ENCODE measurements at regions not wholly inside any gene's neighbourhood (a gene's known extent, or its start where the extent isn't known, plus 50 kb on each side); places are given as distances from the start of the nearest gene placed in this dataset.

DNA sequence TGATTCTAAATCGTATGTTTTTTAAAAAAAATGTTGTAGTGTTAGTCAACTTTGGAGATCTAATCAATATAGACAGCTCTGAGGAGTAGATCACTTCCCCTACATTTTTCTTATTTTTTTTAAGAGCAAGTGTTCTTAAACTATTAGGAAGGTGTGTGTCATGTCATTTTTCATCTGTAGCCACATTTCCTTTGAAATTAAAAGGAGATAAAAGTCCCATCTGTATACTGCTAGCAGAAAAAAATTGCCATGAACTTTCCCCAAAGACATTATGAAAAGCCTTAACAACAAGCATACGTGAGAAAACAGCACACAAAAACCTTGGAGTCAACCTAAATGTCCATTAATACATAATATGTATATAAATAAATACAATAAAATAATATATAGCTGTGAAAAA, 286.6 kb downstream of the ETS1 start:
- Histone ChIP-seq H3K4me3 (no peak overlapping the region), H3K27ac (replicated peaks) (no peak overlapping the region), H3K4me1 (peaks cover 46% of the 10 kb centered on the region), H3K27me3 (ENCODE audit: low read depth) (no peaks in the 10 kb centered on the region), H3K36me3 (no peaks in the 10 kb centered on the region), H3K9me3 (replicated peaks) (no peaks in the 10 kb centered on the region)
- TF ChIP-seq, protein P1, sequence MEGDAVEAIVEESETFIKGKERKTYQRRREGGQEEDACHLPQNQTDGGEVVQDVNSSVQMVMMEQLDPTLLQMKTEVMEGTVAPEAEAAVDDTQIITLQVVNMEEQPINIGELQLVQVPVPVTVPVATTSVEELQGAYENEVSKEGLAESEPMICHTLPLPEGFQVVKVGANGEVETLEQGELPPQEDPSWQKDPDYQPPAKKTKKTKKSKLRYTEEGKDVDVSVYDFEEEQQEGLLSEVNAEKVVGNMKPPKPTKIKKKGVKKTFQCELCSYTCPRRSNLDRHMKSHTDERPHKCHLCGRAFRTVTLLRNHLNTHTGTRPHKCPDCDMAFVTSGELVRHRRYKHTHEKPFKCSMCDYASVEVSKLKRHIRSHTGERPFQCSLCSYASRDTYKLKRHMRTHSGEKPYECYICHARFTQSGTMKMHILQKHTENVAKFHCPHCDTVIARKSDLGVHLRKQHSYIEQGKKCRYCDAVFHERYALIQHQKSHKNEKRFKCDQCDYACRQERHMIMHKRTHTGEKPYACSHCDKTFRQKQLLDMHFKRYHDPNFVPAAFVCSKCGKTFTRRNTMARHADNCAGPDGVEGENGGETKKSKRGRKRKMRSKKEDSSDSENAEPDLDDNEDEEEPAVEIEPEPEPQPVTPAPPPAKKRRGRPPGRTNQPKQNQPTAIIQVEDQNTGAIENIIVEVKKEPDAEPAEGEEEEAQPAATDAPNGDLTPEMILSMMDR (IDR thresholded peaks at IDR 0.05; ENCODE audit: borderline replicate concordance) = no peak
- DNase-seq = no peak
- intact Hi-C loops (cut with micrococcal nuclease) = no loop called here

DNA sequence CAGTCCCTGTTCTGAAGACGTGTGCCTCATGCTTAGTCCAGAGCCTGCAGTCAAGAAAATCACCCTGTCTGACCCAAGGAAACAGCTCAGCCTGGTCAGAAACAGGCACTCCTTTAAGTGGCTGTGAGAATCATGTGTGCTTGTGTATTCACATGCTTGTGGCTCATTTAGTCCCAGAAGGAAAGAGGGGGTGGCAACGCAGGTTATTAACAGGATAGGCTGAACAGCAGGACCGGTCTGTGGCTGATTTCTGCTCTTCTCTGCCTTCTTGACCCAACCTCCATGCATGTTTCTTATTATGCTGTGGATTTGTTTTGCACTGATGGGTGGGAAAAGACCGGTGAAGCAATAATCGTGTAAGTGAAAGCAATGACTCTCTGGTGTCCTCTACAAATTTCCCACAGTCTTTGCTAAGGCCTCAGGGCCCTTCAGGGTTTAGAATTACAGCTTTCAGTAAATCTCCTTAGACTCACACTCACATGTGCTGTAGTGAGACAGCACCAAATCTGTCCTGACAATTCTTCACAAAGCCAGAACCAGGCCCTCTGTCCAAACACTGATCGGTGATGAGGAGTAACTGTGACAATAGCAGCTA, 288.1 kb downstream of the ETS1 start:
- H3K4me1 ChIP-seq = peaks cover 55% of the 10 kb centered on the region

DNA sequence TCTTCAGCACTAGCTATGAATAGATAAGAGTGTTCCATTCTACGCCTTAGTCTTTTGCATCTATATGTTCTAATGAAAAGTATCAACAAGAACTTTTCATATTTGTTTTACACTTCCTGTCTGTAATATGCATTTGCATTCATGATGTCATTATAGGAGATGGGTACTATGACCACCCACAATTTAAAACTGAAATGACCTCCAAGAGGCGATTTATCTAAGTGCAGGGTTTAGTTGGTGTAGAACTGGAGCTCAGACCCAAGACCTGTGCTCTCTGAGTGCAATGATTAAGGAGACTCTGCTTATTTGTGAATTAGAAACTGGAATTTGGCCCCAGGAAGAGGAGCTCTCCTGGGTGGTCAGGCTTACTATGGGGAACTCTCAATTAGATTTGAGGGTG, 289.1 kb downstream of the ETS1 start:
- Histone ChIP-seq H3K4me1 (peaks cover 62% of the 10 kb centered on the region), H3K27me3 (ENCODE audit: low read depth) (no peaks in the 10 kb centered on the region), H3K36me3 (no peaks in the 10 kb centered on the region), H3K4me3 (no peak overlapping the region), H3K9me3 (replicated peaks) (no peaks in the 10 kb centered on the region), H3K27ac (replicated peaks) (peak overlapping the region; percentile 79)
- intact Hi-C loops (cut with micrococcal nuclease) = loop anchor here (10.0 kb wide), 1 partner anchor 257 kb away; no protein-coding TSS in a partner anchor
- no peak for DNase-seq
- TF ChIP-seq, protein P1 (IDR thresholded peaks at IDR 0.05; ENCODE audit: borderline replicate concordance) = no peak

More for the DNA sequence above, 288.1 kb downstream of the ETS1 start:
- no peaks in the 10 kb centered on the region for H3K27me3 ChIP-seq (ENCODE audit: low read depth)
- H3K9me3 ChIP-seq (replicated peaks) = no peaks in the 10 kb centered on the region
- TF ChIP-seq, protein P1 (IDR thresholded peaks at IDR 0.05; ENCODE audit: borderline replicate concordance) = no peak
- H3K27ac ChIP-seq (replicated peaks) = peak overlapping the region; percentile 79
- H3K4me3 ChIP-seq = no peak overlapping the region
- H3K36me3 ChIP-seq = no peaks in the 10 kb centered on the region
- DNase-seq = no peak
- intact Hi-C loops (cut with micrococcal nuclease) = loop anchor here (10.0 kb wide), 1 partner anchor 256 kb away; no protein-coding TSS in a partner anchor

DNA sequence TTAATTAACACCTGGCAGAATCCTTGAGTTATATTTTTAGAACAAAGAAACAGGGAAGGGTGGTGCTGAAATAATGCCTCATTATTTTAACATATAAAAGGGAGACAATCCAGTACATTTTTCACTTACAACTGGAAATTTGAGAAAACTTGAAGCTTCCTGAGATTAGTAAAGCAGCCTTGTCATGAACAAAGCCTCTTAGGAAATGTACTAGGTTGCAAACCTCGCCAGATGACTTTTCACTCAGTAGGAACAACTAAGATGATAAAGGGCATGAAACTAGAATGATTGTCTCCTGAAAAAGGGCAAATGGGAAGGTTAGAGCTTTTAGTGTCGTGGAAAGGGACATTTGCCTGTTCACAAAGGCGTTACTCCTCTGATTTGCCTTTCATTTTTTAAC, 289.6 kb downstream of the ETS1 start:
- no peaks in the 10 kb centered on the region for H3K9me3 ChIP-seq (replicated peaks)
- H3K27ac ChIP-seq (replicated peaks) = peak overlapping the region; percentile 79
- no peak overlapping the region for H3K4me3 ChIP-seq
- no peaks in the 10 kb centered on the region for H3K27me3 ChIP-seq (ENCODE audit: low read depth)
- TF ChIP-seq, protein P1 (IDR thresholded peaks at IDR 0.05; ENCODE audit: borderline replicate concordance) = no peak
- no peak for DNase-seq
- no peaks in the 10 kb centered on the region for H3K36me3 ChIP-seq
- intact Hi-C loops (cut with micrococcal nuclease) = loop anchor here (10.0 kb wide), 1 partner anchor 257 kb away; no protein-coding TSS in a partner anchor
- peaks cover 62% of the 10 kb centered on the region for H3K4me1 ChIP-seq

DNA sequence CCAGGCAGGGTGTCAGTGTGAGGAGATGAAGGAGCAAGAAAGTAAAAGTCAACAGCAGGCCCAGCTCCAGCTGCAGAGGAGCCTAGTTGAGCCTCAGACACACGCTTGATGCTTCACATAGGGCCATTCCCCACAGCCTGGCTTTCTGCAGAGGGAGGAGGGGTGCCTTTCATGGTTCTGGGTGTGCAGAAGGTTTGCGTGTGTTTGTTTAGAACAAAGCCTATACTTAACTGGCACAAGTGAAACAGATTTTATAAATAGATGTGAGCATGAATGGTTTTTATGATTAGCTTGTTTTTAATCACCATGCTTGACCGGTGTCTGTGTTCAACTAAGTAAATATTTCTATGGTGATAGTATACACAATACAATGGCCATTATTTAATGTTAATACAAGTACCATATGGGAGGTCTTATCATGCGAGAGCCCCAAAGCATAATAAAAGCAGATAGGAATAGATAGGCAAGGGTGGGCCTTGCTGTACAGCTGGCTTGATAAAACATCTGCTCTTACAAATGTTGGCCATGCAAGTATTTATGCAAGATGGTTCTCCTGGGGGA, 290.2 kb downstream of the ETS1 start:
- no peak overlapping the region for H3K4me3 ChIP-seq
- no peaks in the 10 kb centered on the region for H3K9me3 ChIP-seq (replicated peaks)
- H3K4me1 ChIP-seq = peaks cover 66% of the 10 kb centered on the region
- TF ChIP-seq, protein P1 (IDR thresholded peaks at IDR 0.05; ENCODE audit: borderline replicate concordance) = no peak
- intact Hi-C loops (cut with micrococcal nuclease) = loop anchor here (10.0 kb wide), 1 partner anchor 258 kb away; no protein-coding TSS in a partner anchor
- no peak for DNase-seq
- no peaks in the 10 kb centered on the region for H3K36me3 ChIP-seq
- no peaks in the 10 kb centered on the region for H3K27me3 ChIP-seq (ENCODE audit: low read depth)
- H3K27ac ChIP-seq (replicated peaks) = peak overlapping the region; percentile 79

All from left ventricle myocardium inferior (tissue), 1 donor.